Uterus (tissue), 3 donors: ENCODE measurements at regions not wholly inside any gene's neighbourhood (a gene's known extent, or its start where the extent isn't known, plus 50 kb on each side); places are given as distances from the start of the nearest gene placed in this dataset.
A peak's percentile ranks its signal among the peaks of the same experiment; 100 is the strongest.

Experiments used
- DNase-seq, 2 donors: peaks; one replicate each; pipeline ENCODE4 v3.0.0-alpha.2; 2019 to 2020
- H3K27ac ChIP-seq, 2 donors: fragments of 200-600 bp; sonication (generic); 1 replicate in 1 of 2; 2 replicates in 1 of 2; pipeline ENCODE4 v1.5.1; 2016 to 2018
- H3K27me3 ChIP-seq, 2 donors: fragments of 200-600 bp; sonication (generic); one replicate each; pipeline ENCODE4 v1.5.1; 2018 to 2019; ENCODE audit warnings: control low read depth in 1 of 2
- H3K36me3 ChIP-seq, 2 donors: fragments of 200-600 bp; sonication (generic); one replicate each; pipeline ENCODE4 v1.5.1; 2019; ENCODE audit warnings: control low read depth in 1 of 2
- H3K4me1 ChIP-seq, 2 donors: fragments of 200-600 bp; sonication (generic); one replicate each; pipeline ENCODE4 v1.5.1; 2018 to 2019; ENCODE audit warnings: control low read depth in 1 of 2
- H3K4me3 ChIP-seq, 2 donors: fragments of 200-600 bp; sonication (generic); 1 replicate in 1 of 2; 2 replicates in 1 of 2; pipeline ENCODE4 v1.5.1; 2018 to 2019; ENCODE audit warnings: mild to moderate bottlenecking in 1 of 2
- H3K9me3 ChIP-seq, 2 donors: fragments of 200-600 bp; sonication (generic); one replicate each; pipeline ENCODE4 v1.5.1; 2019; ENCODE audit warnings: control low read depth in 1 of 2
- POLR2A ChIP-seq, 2 donors: fragments of 450-650 bp; IDR thresholded peaks; one replicate each; pipeline ENCODE4 v1.6.1; 2016; ENCODE audit warnings: antibody characterized with exemption in 2 of 2, mild to moderate bottlenecking in 1 of 2, moderate library complexity in 1 of 2
- intact Hi-C: fragments of 100-400 bp; cut with DNase I; formaldehyde crosslinking; loops from one replicate; pipeline ENCODE4 v1.15.1; 2023; ENCODE audit warnings: low total_unique reads
- TF ChIP-seq, protein P1 (sequence below), 4 experiments: fragments of 200-600 bp in 2 of 4; fragments of 450-650 bp in 2 of 4; sonication (generic) in 2 of 4; IDR thresholded peaks; one replicate each; pipeline ENCODE4 v1.5.1; 2016 to 2019; ENCODE audit warnings: antibody characterized with exemption in 4 of 4, mild to moderate bottlenecking in 2 of 4, moderate library complexity in 1 of 4
- donor health status: DM: yes; HTN: yes; CAD: no.

GRCh38 chr20:22861990-22862389 is 173.1 kb upstream of the SSTR4 start:
- H3K27ac ChIP-seq, result peak overlapping the region; percentile 33 to 47
- no peak overlapping the region for H3K4me3 ChIP-seq
- intact Hi-C loops, result no loop called here
- no peaks in the 10 kb centered on the region for H3K4me1 ChIP-seq
- no peaks in the 10 kb centered on the region for H3K36me3 ChIP-seq
- peak in 1 of 2 donors; percentile 59 for DNase-seq
- H3K27me3 ChIP-seq, result no peaks in the 10 kb centered on the region
- TF ChIP-seq, protein P1, sequence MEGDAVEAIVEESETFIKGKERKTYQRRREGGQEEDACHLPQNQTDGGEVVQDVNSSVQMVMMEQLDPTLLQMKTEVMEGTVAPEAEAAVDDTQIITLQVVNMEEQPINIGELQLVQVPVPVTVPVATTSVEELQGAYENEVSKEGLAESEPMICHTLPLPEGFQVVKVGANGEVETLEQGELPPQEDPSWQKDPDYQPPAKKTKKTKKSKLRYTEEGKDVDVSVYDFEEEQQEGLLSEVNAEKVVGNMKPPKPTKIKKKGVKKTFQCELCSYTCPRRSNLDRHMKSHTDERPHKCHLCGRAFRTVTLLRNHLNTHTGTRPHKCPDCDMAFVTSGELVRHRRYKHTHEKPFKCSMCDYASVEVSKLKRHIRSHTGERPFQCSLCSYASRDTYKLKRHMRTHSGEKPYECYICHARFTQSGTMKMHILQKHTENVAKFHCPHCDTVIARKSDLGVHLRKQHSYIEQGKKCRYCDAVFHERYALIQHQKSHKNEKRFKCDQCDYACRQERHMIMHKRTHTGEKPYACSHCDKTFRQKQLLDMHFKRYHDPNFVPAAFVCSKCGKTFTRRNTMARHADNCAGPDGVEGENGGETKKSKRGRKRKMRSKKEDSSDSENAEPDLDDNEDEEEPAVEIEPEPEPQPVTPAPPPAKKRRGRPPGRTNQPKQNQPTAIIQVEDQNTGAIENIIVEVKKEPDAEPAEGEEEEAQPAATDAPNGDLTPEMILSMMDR (IDR thresholded peaks at IDR 0.05), result no peak
- no peak for TF ChIP-seq POLR2A (IDR thresholded peaks at IDR 0.05)
- no peaks in the 10 kb centered on the region for H3K9me3 ChIP-seq

- TF ChIP-seq, protein P1 (IDR thresholded peaks at IDR 0.05), result no peak
- TF ChIP-seq POLR2A (IDR thresholded peaks at IDR 0.05), result no peak
- intact Hi-C loops, result no loop called here
- DNase-seq, result no peak
- Histone ChIP-seq H3K9me3 (no peaks in the 10 kb centered on the region), H3K4me3 (no peak overlapping the region), H3K36me3 (no peaks in the 10 kb centered on the region), H3K4me1 (no peaks in the 10 kb centered on the region), H3K27me3 (no peaks in the 10 kb centered on the region), H3K27ac (peak overlapping the region; percentile 33 to 47)
These were observed 172.4 kb upstream of the SSTR4 start for GRCh38 chr20:22862671-22863230.

DNA sequence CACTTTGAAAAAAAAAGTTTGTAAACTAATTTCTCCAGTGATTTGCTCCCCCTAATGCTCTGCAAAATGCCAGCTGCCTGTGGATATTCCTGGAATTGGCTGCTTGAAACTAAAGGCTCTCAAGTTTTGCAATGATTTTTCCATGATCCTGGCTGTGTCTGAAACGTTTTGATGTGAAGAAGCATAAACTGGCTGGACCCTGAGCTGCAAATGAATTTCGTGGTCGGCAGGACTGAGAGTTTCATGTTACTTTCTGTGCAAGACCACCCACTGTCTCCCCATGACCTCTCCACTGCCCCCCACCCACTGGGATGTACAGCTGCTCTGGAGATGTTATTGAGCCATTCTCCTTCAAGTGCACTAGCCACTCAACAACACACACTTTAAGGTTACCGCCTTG is 171.3 kb upstream of the SSTR4 start:
- no peaks in the 10 kb centered on the region for H3K27me3 ChIP-seq
- no peak for TF ChIP-seq POLR2A (IDR thresholded peaks at IDR 0.05)
- TF ChIP-seq, protein P1 (IDR thresholded peaks at IDR 0.05), result no peak
- H3K4me1 ChIP-seq, result no peaks in the 10 kb centered on the region
- H3K9me3 ChIP-seq, result peaks cover 0 to 3% of the 10 kb centered on the region in 2 donors
- no peak overlapping the region for H3K4me3 ChIP-seq
- no peaks in the 10 kb centered on the region for H3K36me3 ChIP-seq
- no peak overlapping the region for H3K27ac ChIP-seq
- no peak for DNase-seq
- intact Hi-C loops, result no loop called here

GRCh38 chr20:22866812-22867341 is 168.2 kb upstream of the SSTR4 start:
- H3K27ac ChIP-seq, result no peak overlapping the region
- no peaks in the 10 kb centered on the region for H3K36me3 ChIP-seq
- peaks cover 0 to 3% of the 10 kb centered on the region in 2 donors for H3K9me3 ChIP-seq
- no peak for TF ChIP-seq POLR2A (IDR thresholded peaks at IDR 0.05)
- TF ChIP-seq, protein P1 (IDR thresholded peaks at IDR 0.05), result no peak
- H3K27me3 ChIP-seq, result no peaks in the 10 kb centered on the region
- intact Hi-C loops, result no loop called here
- H3K4me1 ChIP-seq, result no peaks in the 10 kb centered on the region
- H3K4me3 ChIP-seq, result no peak overlapping the region
- no peak for DNase-seq

DNA sequence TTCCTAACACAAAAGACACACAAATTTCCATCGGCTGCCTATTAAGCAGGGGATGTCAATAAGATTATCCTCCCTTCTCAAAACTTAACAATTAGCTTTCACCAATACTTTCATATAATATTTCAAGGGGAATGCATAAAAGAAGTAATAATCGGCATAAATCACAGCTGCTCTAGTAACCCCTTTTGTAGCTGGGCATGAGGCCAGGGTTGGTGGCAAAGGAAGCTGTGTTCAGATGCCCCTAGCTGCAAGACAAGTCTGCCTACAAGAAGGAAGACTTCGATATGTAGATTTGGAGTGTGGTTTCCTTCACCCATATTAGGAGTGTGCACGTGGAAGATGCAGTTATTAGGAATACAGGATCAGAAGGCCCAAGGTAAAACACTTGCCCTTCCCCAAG is 156.9 kb upstream of the SSTR4 start:
- no peak for DNase-seq
- Histone ChIP-seq H3K4me1 (no peaks in the 10 kb centered on the region), H3K27ac (no peak overlapping the region), H3K4me3 (no peak overlapping the region), H3K27me3 (no peaks in the 10 kb centered on the region), H3K9me3 (no peaks in the 10 kb centered on the region), H3K36me3 (no peaks in the 10 kb centered on the region)
- intact Hi-C loops, result no loop called here
- TF ChIP-seq, protein P1 (IDR thresholded peaks at IDR 0.05), result no peak
- TF ChIP-seq POLR2A (IDR thresholded peaks at IDR 0.05), result no peak
